Heart left ventricle (tissue), 16 donors: ENCODE measurements at regions not wholly inside any gene's neighbourhood (a gene's known extent, or its start where the extent isn't known, plus 50 kb on each side); places are given as distances from the start of the nearest gene placed in this dataset.

Source experiments
- ATAC-seq, 4 donors: fragments of 200-7000 bp; cut with Tn5 transposase; one replicate each; pipeline ENCODE4 v1.9.1; 2020 to 2022; ENCODE audit warnings: moderate library complexity in 4 of 4, mild to moderate bottlenecking in 3 of 4, moderate number of reproducible peaks in 1 of 4
- DNase-seq, 5 donors: peaks; one replicate each; pipeline ENCODE4 v3.0.0-alpha.2; 2020
- H3K27ac ChIP-seq, 12 donors: fragments of 200-600 bp; sonication (generic) in 4 of 12; one replicate each; pipeline versions ENCODE4 v1.5.0 to v1.8.0; 2016 to 2022; ENCODE audit warnings: mild to moderate bottlenecking in 2 of 12
- H3K27me3 ChIP-seq, 9 donors: fragments of 200-600 bp; sonication (generic) in 2 of 9; one replicate each; pipeline versions ENCODE4 v1.5.1 to v1.8.0; 2016 to 2022; ENCODE audit warnings: mild to moderate bottlenecking in 3 of 9
- H3K36me3 ChIP-seq, 9 donors: fragments of 200-600 bp; sonication (generic) in 2 of 9; one replicate each; pipeline versions ENCODE4 v1.5.0 to v1.8.0; 2018 to 2022; ENCODE audit warnings: mild to moderate bottlenecking in 2 of 9
- H3K4me1 ChIP-seq, 12 donors: fragments of 200-600 bp; sonication (generic) in 4 of 12; one replicate each; pipeline versions ENCODE4 v1.5.0 to v1.8.0; 2016 to 2022; ENCODE audit warnings: mild to moderate bottlenecking in 3 of 12
- H3K4me3 ChIP-seq, 12 donors: fragments of 200-600 bp; sonication (generic) in 4 of 12; one replicate each; pipeline versions ENCODE4 v1.5.0 to v1.8.0; 2017 to 2022; ENCODE audit warnings: mild to moderate bottlenecking in 9 of 12, moderate library complexity in 4 of 12
- H3K9me3 ChIP-seq, 12 donors: fragments of 200-600 bp; sonication (generic) in 4 of 12; one replicate each; pipeline versions ENCODE4 v1.5.0 to v1.8.0; 2016 to 2022; ENCODE audit warnings: mild to moderate bottlenecking in 1 of 12
- POLR2A ChIP-seq, 2 donors: fragments of 450-650 bp; IDR thresholded peaks; one replicate each; pipeline ENCODE4 v1.6.1; 2017; ENCODE audit warnings: antibody characterized with exemption in 2 of 2, mild to moderate bottlenecking in 2 of 2, moderate library complexity in 2 of 2
- WGBS, 4 donors: extraction: QIAGEN DNeasy Blood & Tissue Kit in 2 of 4; methylation state at CpG; one replicate each; pipeline versions ENCODE4 v1.1.5 to v1.1.7; 2013 to 2018; 5-methylcytosine and 5-hydroxymethylcytosine counted together
- intact Hi-C, 10 donors: fragments of 100-400 bp; cut with DNase I; formaldehyde crosslinking; loops; one replicate each; pipeline versions ENCODE4 v1.11.1 to v1.14.2; 2022
- TF ChIP-seq, protein P1 (sequence below), 12 donors: fragments of 200-600 bp; sonication (generic) in 4 of 12; IDR thresholded peaks; one replicate each; pipeline versions ENCODE4 v1.5.0 to v1.8.0; 2018 to 2022; ENCODE audit warnings: antibody characterized with exemption in 12 of 12, mild to moderate bottlenecking in 5 of 12
- donor health status: ischemic (EF 13 %, LVEDD 7.1; RV severe dilation, severe dysfunction).
- donor health status: healthy with polysubstance abuse.
- donor health status: DM: no; HTN: yes; CAD: no.
- donor health status: DM: no; HTN: no; CAD: no.
- donor health status: ischemic (EF 25% LVEDD 6.9; RV normal size, moderate dysfunction).
- donor health status: ischemic (EF 25% LVEDD 5.7; RV mildly dilated, moderate dysfunction).
- donor health status: healthy.
- donor health status: DM: yes; HTN: yes; CAD: no.
- donor health status: ischemic (EF 35%, LVEDD 5.7; RV mildly dilated, moderate dysfunction).
- donor health status: nonischemic (EF 11% LVEDD 7.7; RV severe dilation, severe dysfunction).
- donor health status: DM: yes; HTN: yes; CAD: no.
- donor health status: PGD.
- donor health status: ischemic (EF 29% LVEDD 5.4; RV normal size, mild dysfunction).
- donor health status: nonischemic (EF 23%, LVEDD 6.1; RV moderate dilation, normal function).

- DNase-seq: no peak
- 69 to 74% (median 70%) methylated on average over 3 of the region's 3 CpGs for whole genome bisulfite sequencing, 4 donors
- Histone ChIP-seq H3K27ac (no peak overlapping the region), H3K36me3 (no peaks in the 10 kb centered on the region), H3K4me1 (no peaks in the 10 kb centered on the region), H3K4me3 (no peak overlapping the region), H3K9me3 (no peaks in the 10 kb centered on the region), H3K27me3 (no peaks in the 10 kb centered on the region)
- TF ChIP-seq, protein P1, sequence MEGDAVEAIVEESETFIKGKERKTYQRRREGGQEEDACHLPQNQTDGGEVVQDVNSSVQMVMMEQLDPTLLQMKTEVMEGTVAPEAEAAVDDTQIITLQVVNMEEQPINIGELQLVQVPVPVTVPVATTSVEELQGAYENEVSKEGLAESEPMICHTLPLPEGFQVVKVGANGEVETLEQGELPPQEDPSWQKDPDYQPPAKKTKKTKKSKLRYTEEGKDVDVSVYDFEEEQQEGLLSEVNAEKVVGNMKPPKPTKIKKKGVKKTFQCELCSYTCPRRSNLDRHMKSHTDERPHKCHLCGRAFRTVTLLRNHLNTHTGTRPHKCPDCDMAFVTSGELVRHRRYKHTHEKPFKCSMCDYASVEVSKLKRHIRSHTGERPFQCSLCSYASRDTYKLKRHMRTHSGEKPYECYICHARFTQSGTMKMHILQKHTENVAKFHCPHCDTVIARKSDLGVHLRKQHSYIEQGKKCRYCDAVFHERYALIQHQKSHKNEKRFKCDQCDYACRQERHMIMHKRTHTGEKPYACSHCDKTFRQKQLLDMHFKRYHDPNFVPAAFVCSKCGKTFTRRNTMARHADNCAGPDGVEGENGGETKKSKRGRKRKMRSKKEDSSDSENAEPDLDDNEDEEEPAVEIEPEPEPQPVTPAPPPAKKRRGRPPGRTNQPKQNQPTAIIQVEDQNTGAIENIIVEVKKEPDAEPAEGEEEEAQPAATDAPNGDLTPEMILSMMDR (IDR thresholded peaks at IDR 0.05): no peak
- no peak for TF ChIP-seq POLR2A (IDR thresholded peaks at IDR 0.05)
- no peak for ATAC-seq
- intact Hi-C loops: no loop called here
These were observed 170.8 kb upstream of the RASGEF1B start for GRCh38 chr4:81642543-81642942.

DNA sequence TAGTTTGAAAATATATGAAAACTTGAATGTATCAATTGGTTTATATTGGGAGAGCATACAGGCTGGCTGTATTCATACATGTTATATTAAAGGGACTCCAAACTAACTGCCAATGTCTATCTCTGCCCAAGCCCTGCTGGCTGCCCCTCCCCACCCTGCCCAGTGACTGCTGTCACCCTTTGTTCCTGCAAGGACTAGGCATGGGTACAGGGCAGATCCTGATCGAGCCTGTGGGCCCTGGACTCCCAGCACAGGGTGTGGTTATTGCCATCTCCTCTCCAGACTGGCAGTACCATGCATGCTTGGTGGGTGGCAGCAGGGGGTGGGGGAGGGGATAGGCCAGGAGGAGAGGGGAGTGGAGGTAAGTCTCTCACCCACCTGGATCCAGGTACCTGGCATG lies 167.5 kb upstream of the RASGEF1B start:
- H3K27ac ChIP-seq: no peak overlapping the region
- H3K4me1 ChIP-seq: peaks cover 0 to 6% (median 0%) of the 10 kb centered on the region in 12 donors
- ATAC-seq: peak in 1 of 4 donors; percentile 38
- TF ChIP-seq, protein P1 (IDR thresholded peaks at IDR 0.05): no peak
- TF ChIP-seq POLR2A (IDR thresholded peaks at IDR 0.05): no peak
- intact Hi-C loops: no loop called here
- WGBS, 4 donors: 80 to 100% (median 96%) methylated on average over 1 of the region's 1 CpG
- DNase-seq: no peak
- H3K9me3 ChIP-seq: no peaks in the 10 kb centered on the region
- H3K4me3 ChIP-seq: no peak overlapping the region
- H3K36me3 ChIP-seq: no peaks in the 10 kb centered on the region
- no peaks in the 10 kb centered on the region for H3K27me3 ChIP-seq

- Histone ChIP-seq H3K27me3 (no peaks in the 10 kb centered on the region), H3K4me3 (no peak overlapping the region), H3K27ac (no peak overlapping the region), H3K36me3 (no peaks in the 10 kb centered on the region), H3K4me1 (peaks cover 0 to 6% (median 0%) of the 10 kb centered on the region in 12 donors), H3K9me3 (no peaks in the 10 kb centered on the region)
- TF ChIP-seq POLR2A (IDR thresholded peaks at IDR 0.05): no peak
- TF ChIP-seq, protein P1 (IDR thresholded peaks at IDR 0.05): no peak
- intact Hi-C loops: no loop called here
- DNase-seq (no peak), ATAC-seq (no peak)
- WGBS, 4 donors: 94 to 100% (median 98%) methylated on average over 1 of the region's 1 CpG
These were observed 167.0 kb upstream of the RASGEF1B start for GRCh38 chr4:81638698-81639097.

- no peak overlapping the region for H3K27ac ChIP-seq
- H3K27me3 ChIP-seq: no peaks in the 10 kb centered on the region
- peaks cover 0 to 21% (median 0%) of the 10 kb centered on the region in 12 donors for H3K4me1 ChIP-seq
- no peaks in the 10 kb centered on the region for H3K36me3 ChIP-seq
- DNase-seq: peak in 3 of 5 donors; percentile 15 to 53 (median 25)
- intact Hi-C loops: no loop called here
- WGBS, 4 donors: 65 to 73% (median 69%) methylated on average over 6 of the region's 6 CpGs
- H3K9me3 ChIP-seq: no peaks in the 10 kb centered on the region
- no peak overlapping the region for H3K4me3 ChIP-seq
- peak in 3 of 4 donors; percentile 49 to 62 (median 61) for ATAC-seq
- no peak for TF ChIP-seq POLR2A (IDR thresholded peaks at IDR 0.05)
- TF ChIP-seq, protein P1 (IDR thresholded peaks at IDR 0.05): no peak
These were observed 164.0 kb upstream of the RASGEF1B start for GRCh38 chr4:81635739-81636138.
